B cell (primary cell): ENCODE measurements at regions not wholly inside any gene's neighbourhood (a gene's known extent, or its start where the extent isn't known, plus 50 kb on each side); places are given as distances from the start of the nearest gene placed in this dataset.

Experiments
- ATAC-seq: fragments of 200-7000 bp; cut with Tn5 transposase; one replicate; pipeline ENCODE4 v1.10.0; 2021; ENCODE audit warnings: low read depth, mild to moderate bottlenecking, moderate number of reproducible peaks, moderate library complexity
- CTCF ChIA-PET: fragments of 350-600 bp; sonication (Branson Sonifier 250); formaldehyde crosslinking; loops from one replicate; lab custom pipeline; 2021; ENCODE audit warnings: antibody characterized with exemption, inconsistent platforms; lab: Charles Lee
- POLR2A ChIA-PET: fragments of 350-600 bp; sonication (Branson Sonifier 250); formaldehyde crosslinking; loops from one replicate; lab custom pipeline; 2021; ENCODE audit warnings: antibody characterized with exemption; lab: Charles Lee
- DNase-seq: peaks from one replicate; pipeline ENCODE4 v3.0.0; 2013
- H2AFZ ChIP-seq: 2 replicates; pipeline ENCODE4 v1.6.1; 2012; ENCODE audit warnings: mild to moderate bottlenecking, low read depth, low read length; ENCODE audit not compliant: insufficient read depth, poor library complexity, severe bottlenecking
- H3K27ac ChIP-seq, 2 donors: 1 replicate in 1 of 2; 2 replicates in 1 of 2; pipeline ENCODE4 v1.5.1; 2012 to 2013; ENCODE audit warnings: low read length in 2 of 2, mild to moderate bottlenecking in 2 of 2, moderate library complexity in 1 of 2
- H3K27me3 ChIP-seq, 4 experiments: fragments of 200-600 bp in 1 of 4; sonication (generic) in 1 of 4; replicated peaks in 1 of 4; 1 replicate in 2 of 4; 2 replicates in 2 of 4; pipeline versions ENCODE4 v1.6.1 to v1.7.0; 2013 to 2016; ENCODE audit warnings: low read length in 3 of 4, mild to moderate bottlenecking in 2 of 4, mixed read lengths in 1 of 4, moderate library complexity in 1 of 4; ENCODE audit not compliant: insufficient read depth in 4 of 4, control insufficient read depth in 3 of 4; ENCODE audit errors: control extremely low read depth in 1 of 4
- H3K36me3 ChIP-seq, 2 experiments: replicated peaks in 1 of 2; 1 replicate in 1 of 2; 2 replicates in 1 of 2; pipeline versions ENCODE4 v1.6.1 to v1.7.1; 2013; ENCODE audit warnings: low read length in 1 of 2; ENCODE audit not compliant: insufficient read depth in 2 of 2, control insufficient read depth in 1 of 2; ENCODE audit errors: control extremely low read depth in 1 of 2, extremely low read depth in 1 of 2
- H3K4me1 ChIP-seq, 2 donors: fragments of 200-600 bp in 1 of 2; sonication (generic) in 1 of 2; 1 replicate in 1 of 2; 2 replicates in 1 of 2; pipeline versions ENCODE4 v1.5.1 to v1.6.1; 2013 to 2017; ENCODE audit warnings: low read length in 2 of 2; ENCODE audit not compliant: control insufficient read depth in 2 of 2, insufficient read depth in 2 of 2
- H3K4me2 ChIP-seq: replicated peaks from 2 replicates; pipeline ENCODE3; 2012; ENCODE audit warnings: mild to moderate bottlenecking, low read depth, low read length; ENCODE audit not compliant: poor library complexity, severe bottlenecking
- H3K4me3 ChIP-seq, 5 experiments: fragments of 200-600 bp in 1 of 5; sonication (generic) in 1 of 5; 1 replicate in 3 of 5; 2 replicates in 2 of 5; pipeline versions ENCODE4 v1.5.1 to v1.7.0; 2011 to 2016; ENCODE audit warnings: low read length in 4 of 5, mild to moderate bottlenecking in 4 of 5, low read depth in 2 of 5, control low read depth in 1 of 5, moderate library complexity in 1 of 5; ENCODE audit not compliant: insufficient read depth in 1 of 5; ENCODE audit errors: control extremely low read depth in 1 of 5, extremely low read depth in 1 of 5
- H3K79me2 ChIP-seq: fragments of 200-600 bp; sonication (generic); one replicate; pipeline ENCODE4 v1.6.0; 2016; ENCODE audit warnings: low read length; ENCODE audit not compliant: control insufficient read depth, insufficient read depth
- H3K9ac ChIP-seq: fragments of 200-600 bp; sonication (generic); 2 replicates; pipeline ENCODE4 v1.6.1; 2017; ENCODE audit warnings: mild to moderate bottlenecking, low read length, moderate library complexity
- H3K9me3 ChIP-seq, 3 donors: one replicate each; pipeline versions ENCODE4 v1.6.1 to v1.7.1; 2013; ENCODE audit warnings: low read length in 2 of 3; ENCODE audit not compliant: control insufficient read depth in 2 of 3, insufficient read depth in 1 of 3; ENCODE audit errors: control extremely low read depth in 1 of 3
- H4K20me1 ChIP-seq: 2 replicates; pipeline ENCODE4 v1.6.0; 2012; ENCODE audit warnings: mild to moderate bottlenecking, low read length; ENCODE audit not compliant: insufficient read depth, control insufficient read depth, poor library complexity, severe bottlenecking
- H3K27ac Mint-ChIP-seq: one replicate; pipeline ENCODE4 v1.8.0; 2021; ENCODE audit warnings: mixed read lengths
- H3K27me3 Mint-ChIP-seq: one replicate; pipeline ENCODE4 v1.8.0; 2021; ENCODE audit warnings: mixed read lengths
- H3K4me1 Mint-ChIP-seq: one replicate; pipeline ENCODE4 v1.8.0; 2021; ENCODE audit warnings: mixed read lengths
- H3K4me3 Mint-ChIP-seq: one replicate; pipeline ENCODE4 v1.8.0; 2021; ENCODE audit warnings: mixed read lengths
- H3K9me3 Mint-ChIP-seq: one replicate; pipeline ENCODE4 v1.8.0; 2022; ENCODE audit warnings: mixed read lengths; ENCODE audit not compliant: insufficient read depth
- EZH2 ChIP-seq: IDR thresholded peaks from 2 replicates; pipeline ENCODE4 v1.6.1; 2012; ENCODE audit warnings: borderline replicate concordance, low read depth, mild to moderate bottlenecking, moderate library complexity, low read length; ENCODE audit not compliant: insufficient read depth, poor library complexity, severe bottlenecking
- WGBS: methylation state at CpG from one replicate; pipeline ENCODE4 v1.1.5; 2013; ENCODE audit warnings: missing lambda C conversion rate; ENCODE audit not compliant: insufficient coverage; 5-methylcytosine and 5-hydroxymethylcytosine counted together
- intact Hi-C: fragments of 100-400 bp; cut with micrococcal nuclease; formaldehyde crosslinking; loops from one replicate; pipeline ENCODE4 v1.10.0; 2022
- TF ChIP-seq, protein P1 (sequence below): fragments of 200-600 bp; IDR thresholded peaks from one replicate; pipeline ENCODE4 v1.8.0; 2022; ENCODE audit warnings: antibody characterized with exemption, mild to moderate bottlenecking

DNA sequence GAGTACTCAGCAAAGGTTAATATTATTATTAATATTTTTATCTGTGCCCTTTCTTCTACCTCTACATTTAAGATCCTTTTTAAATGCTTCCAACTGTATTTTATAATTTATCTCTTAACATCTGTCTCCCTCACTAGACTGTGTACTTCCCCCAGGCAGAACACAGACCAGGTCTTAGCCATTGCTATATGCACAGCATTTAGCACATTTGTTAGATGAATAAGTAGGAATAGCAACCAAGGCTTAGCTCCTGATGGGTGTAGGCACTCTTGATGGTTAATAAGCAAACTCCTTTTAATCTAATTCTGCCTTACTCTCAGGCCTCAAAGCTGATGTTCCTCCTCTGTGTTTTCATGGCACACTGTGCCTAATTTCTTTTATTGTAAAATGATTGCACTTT is 83.7 kb upstream of the GNG12 start:
- ATAC-seq (no peak), DNase-seq (no peak)
- Mint-ChIP-seq H3K4me3 (no peak overlapping the region), H3K27me3 (peaks cover 6% of the 10 kb centered on the region), H3K27ac (no peak overlapping the region), H3K4me1 (no peaks in the 10 kb centered on the region), H3K9me3 (peaks cover 3% of the 10 kb centered on the region)
- Histone ChIP-seq H3K36me3 (no peaks in the 10 kb centered on the region), H3K27me3 (no peaks in the 10 kb centered on the region), H3K9ac (no peak overlapping the region), H3K79me2 (no peaks in the 10 kb centered on the region), H3K4me2 (no peak overlapping the region), H2AFZ (no peak overlapping the region), H3K4me1 (no peaks in the 10 kb centered on the region), H3K4me3 (no peak overlapping the region), H3K9me3 (peaks cover 0 to 3% (median 0%) of the 10 kb centered on the region in 3 donors), H3K27ac (no peak overlapping the region), H4K20me1 (no peaks in the 10 kb centered on the region)
- ChIA-PET POLR2A (no interaction called here), CTCF (no interaction called here)
- no peak for TF ChIP-seq EZH2
- TF ChIP-seq, protein P1, sequence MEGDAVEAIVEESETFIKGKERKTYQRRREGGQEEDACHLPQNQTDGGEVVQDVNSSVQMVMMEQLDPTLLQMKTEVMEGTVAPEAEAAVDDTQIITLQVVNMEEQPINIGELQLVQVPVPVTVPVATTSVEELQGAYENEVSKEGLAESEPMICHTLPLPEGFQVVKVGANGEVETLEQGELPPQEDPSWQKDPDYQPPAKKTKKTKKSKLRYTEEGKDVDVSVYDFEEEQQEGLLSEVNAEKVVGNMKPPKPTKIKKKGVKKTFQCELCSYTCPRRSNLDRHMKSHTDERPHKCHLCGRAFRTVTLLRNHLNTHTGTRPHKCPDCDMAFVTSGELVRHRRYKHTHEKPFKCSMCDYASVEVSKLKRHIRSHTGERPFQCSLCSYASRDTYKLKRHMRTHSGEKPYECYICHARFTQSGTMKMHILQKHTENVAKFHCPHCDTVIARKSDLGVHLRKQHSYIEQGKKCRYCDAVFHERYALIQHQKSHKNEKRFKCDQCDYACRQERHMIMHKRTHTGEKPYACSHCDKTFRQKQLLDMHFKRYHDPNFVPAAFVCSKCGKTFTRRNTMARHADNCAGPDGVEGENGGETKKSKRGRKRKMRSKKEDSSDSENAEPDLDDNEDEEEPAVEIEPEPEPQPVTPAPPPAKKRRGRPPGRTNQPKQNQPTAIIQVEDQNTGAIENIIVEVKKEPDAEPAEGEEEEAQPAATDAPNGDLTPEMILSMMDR = no peak
- intact Hi-C loops = no loop called here

DNA sequence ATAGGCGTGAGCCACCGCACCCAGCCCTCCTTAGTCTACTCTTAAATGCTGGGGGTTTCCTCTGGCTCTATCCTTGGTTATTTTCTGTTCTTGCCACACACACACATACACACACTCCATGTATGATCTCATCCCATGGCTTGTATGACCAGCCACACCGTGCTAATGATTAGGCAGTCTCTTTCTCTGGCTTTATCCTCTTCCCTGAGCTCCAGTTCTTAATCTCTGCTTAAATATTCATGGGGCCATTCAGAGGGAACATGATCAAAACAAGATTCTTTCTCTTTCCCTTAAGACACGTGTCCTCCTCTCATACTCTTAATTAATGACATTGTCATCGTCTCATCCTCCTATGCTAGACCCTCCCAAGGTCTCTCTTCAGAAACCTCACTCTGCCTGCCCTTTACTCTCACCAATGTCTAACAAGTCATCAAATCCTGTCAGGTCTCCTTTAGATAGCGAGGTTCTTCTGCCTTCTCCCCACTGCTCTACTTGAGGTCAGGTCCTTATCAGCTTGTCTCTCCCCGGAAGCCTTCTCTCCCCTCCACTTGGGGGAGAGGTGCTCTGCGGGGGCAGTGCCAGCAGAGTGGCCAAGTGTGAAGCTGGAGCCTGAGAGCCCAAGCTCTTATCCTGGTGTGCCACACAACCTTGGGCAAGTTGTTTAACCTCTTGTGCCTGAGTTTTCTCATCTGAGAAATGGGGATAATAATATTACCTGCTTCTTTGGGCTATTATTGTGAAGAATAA is 83.0 kb upstream of the GNG12 start:
- no peak overlapping the region for H3K4me2 ChIP-seq
- no peaks in the 10 kb centered on the region for H4K20me1 ChIP-seq
- H3K9me3 ChIP-seq = peaks cover 0 to 3% (median 0%) of the 10 kb centered on the region in 3 donors
- Mint-ChIP-seq H3K4me1 (no peaks in the 10 kb centered on the region), H3K9me3 (peaks cover 5% of the 10 kb centered on the region), H3K27me3 (peaks cover 6% of the 10 kb centered on the region), H3K4me3 (no peak overlapping the region), H3K27ac (no peak overlapping the region)
- H3K79me2 ChIP-seq = no peaks in the 10 kb centered on the region
- H3K4me3 ChIP-seq = no peak overlapping the region
- H3K27ac ChIP-seq = no peak overlapping the region
- intact Hi-C loops = no loop called here
- no peak overlapping the region for H2AFZ ChIP-seq
- no peak for ATAC-seq
- H3K27me3 ChIP-seq = no peaks in the 10 kb centered on the region
- no peak for DNase-seq
- WGBS = 89% methylated on average over 6 of the region's 8 CpGs
- POLR2A ChIA-PET = no interaction called here
- CTCF ChIA-PET = no interaction called here
- no peak overlapping the region for H3K9ac ChIP-seq
- no peaks in the 10 kb centered on the region for H3K4me1 ChIP-seq
- H3K36me3 ChIP-seq = no peaks in the 10 kb centered on the region
- TF ChIP-seq EZH2 = no peak
- TF ChIP-seq, protein P1 = no peak
